ENCODE measurements at regions not wholly inside any gene's neighbourhood (a gene's known extent, or its start where the extent isn't known, plus 50 kb on each side); places are given as distances from the start of the nearest gene placed in this dataset.

- intact Hi-C loops (cut with DNase I; ENCODE audit: low total_unique reads), result no loop called here
- Histone ChIP-seq H3K27ac (no peak overlapping the region), H3K4me1 (no peaks in the 10 kb centered on the region), H3K4me3 (no peak overlapping the region), H3K36me3 (no peaks in the 10 kb centered on the region), H3K27me3 (no peaks in the 10 kb centered on the region), H3K9me3 (peaks cover 0 to 9% of the 10 kb centered on the region in 2 donors)
- TF ChIP-seq POLR2AphosphoS5 (IDR thresholded peaks at IDR 0.05), result no peak
- no peak for TF ChIP-seq CTCF (IDR thresholded peaks at IDR 0.05)
- TF ChIP-seq POLR2A (IDR thresholded peaks at IDR 0.05), result no peak
- DNase-seq (ENCODE audit: low spot score in 2 of 2), result no peak
Observed at GRCh38 chr5:2898661-2899060, 147.2 kb upstream of the IRX2 start.

GRCh38 chr5:2897276-2897961 lies 145.9 kb upstream of the IRX2 start:
- intact Hi-C loops (cut with DNase I; ENCODE audit: low total_unique reads), result no loop called here
- peaks cover 0 to 9% of the 10 kb centered on the region in 2 donors for H3K9me3 ChIP-seq
- DNase-seq (ENCODE audit: low spot score in 2 of 2), result no peak
- TF ChIP-seq CTCF (IDR thresholded peaks at IDR 0.05) (no peak), POLR2AphosphoS5 (IDR thresholded peaks at IDR 0.05) (no peak), POLR2A (IDR thresholded peaks at IDR 0.05) (no peak)
- no peaks in the 10 kb centered on the region for H3K27me3 ChIP-seq
- no peak overlapping the region for H3K4me3 ChIP-seq
- H3K36me3 ChIP-seq, result no peaks in the 10 kb centered on the region
- H3K4me1 ChIP-seq, result no peaks in the 10 kb centered on the region
- no peak overlapping the region for H3K27ac ChIP-seq

DNA sequence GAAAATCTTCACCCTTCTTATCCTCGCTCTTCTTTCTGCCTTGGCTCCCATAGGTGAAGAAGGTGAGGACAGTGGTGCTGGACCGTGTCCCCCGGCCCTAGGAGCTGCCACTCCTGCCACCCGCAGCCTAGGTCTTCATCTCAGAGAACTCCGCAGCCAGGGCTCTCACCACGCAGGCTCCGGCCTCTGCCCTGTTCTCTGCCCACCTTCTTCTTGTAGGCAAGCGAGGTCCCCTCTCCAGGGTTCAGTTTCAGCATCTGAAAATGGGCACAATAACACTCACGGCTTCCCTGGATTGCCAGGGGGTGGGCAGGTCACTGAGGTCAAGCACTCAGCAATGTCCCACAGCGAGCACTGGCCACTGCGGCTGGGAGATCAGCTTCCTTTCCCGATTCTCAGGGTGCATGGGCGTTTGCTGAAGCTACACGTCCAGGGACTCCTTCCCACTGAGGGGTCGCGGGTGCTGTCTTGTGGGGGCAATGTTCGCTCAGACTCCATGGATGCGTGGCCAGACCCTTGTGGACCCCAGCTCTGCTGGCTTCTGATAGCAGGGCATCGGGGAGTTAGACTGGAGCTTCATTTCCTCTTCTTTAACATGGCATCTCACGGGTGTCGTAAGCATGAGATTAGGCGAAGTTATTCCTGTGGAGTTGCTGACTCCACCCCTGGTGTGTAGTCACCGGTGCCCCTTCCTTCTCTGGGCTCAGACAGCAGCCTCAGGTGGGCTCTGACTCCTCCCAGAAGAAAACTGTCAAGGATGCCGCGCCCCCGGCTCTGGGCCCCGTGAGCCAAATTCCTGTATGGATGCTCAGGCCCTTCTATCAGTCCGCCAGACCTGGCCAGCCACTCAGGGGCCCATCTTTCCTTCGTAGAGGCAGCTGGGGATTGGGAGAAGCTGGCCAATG lies 145.1 kb upstream of the IRX2 start:
- Histone ChIP-seq H3K4me3 (no peak overlapping the region), H3K27me3 (no peaks in the 10 kb centered on the region), H3K27ac (no peak overlapping the region), H3K9me3 (peaks cover 0 to 9% of the 10 kb centered on the region in 2 donors), H3K36me3 (no peaks in the 10 kb centered on the region), H3K4me1 (no peaks in the 10 kb centered on the region)
- no peak for DNase-seq (ENCODE audit: low spot score in 2 of 2)
- TF ChIP-seq POLR2A (IDR thresholded peaks at IDR 0.05), result no peak
- no peak for TF ChIP-seq CTCF (IDR thresholded peaks at IDR 0.05)
- TF ChIP-seq POLR2AphosphoS5 (IDR thresholded peaks at IDR 0.05), result no peak
- intact Hi-C loops (cut with DNase I; ENCODE audit: low total_unique reads), result no loop called here

DNA sequence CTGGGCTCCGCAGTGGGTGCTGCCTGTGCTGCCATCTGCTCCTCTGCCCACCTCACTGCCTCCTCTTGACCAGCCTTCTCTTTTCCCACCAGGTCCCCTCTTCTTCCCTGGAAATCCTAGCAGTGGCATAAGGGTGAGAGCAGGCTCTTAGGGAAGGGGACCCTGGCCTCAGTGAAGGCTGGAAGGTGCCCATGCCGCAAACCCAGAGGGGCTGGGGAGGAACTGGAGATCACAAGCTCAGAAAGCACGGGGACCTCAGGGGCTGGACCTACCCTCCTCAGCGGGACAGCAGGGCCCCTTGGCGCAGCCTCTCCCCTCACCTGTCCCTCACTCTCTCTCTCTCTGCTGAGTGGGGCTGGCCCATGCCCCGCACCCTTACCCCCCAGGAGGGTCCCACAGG lies 144.4 kb upstream of the IRX2 start:
- Histone ChIP-seq H3K27ac (no peak overlapping the region), H3K9me3 (peaks cover 0 to 6% of the 10 kb centered on the region in 2 donors), H3K27me3 (no peaks in the 10 kb centered on the region), H3K36me3 (no peaks in the 10 kb centered on the region), H3K4me3 (no peak overlapping the region), H3K4me1 (no peaks in the 10 kb centered on the region)
- DNase-seq (ENCODE audit: low spot score in 2 of 2), result no peak
- no peak for TF ChIP-seq CTCF (IDR thresholded peaks at IDR 0.05)
- no peak for TF ChIP-seq POLR2AphosphoS5 (IDR thresholded peaks at IDR 0.05)
- TF ChIP-seq POLR2A (IDR thresholded peaks at IDR 0.05), result no peak
- intact Hi-C loops (cut with DNase I; ENCODE audit: low total_unique reads), result no loop called here

DNA sequence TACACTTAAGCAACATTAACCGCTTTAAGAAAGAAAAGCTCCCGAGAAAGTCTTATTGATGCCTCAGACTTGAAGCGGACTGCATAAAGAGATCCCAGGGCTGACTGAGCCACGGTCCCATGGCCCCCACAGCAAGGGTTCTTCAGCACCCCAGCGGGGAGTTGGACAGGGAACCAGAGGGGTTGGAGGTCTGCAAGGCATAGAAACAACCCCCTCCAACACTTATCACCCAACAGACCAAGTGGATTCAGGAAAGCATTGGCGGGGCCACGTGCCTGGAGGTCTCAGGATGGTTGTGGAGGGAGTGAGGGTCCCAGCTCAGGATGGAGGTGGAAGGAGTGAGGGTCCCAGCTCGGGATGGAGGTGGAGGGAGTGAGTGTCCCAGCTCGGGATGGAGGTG lies 143.7 kb upstream of the IRX2 start:
- intact Hi-C loops (cut with DNase I; ENCODE audit: low total_unique reads), result no loop called here
- H3K9me3 ChIP-seq, result no peaks in the 10 kb centered on the region
- H3K4me1 ChIP-seq, result no peaks in the 10 kb centered on the region
- TF ChIP-seq POLR2AphosphoS5 (IDR thresholded peaks at IDR 0.05), result no peak
- TF ChIP-seq POLR2A (IDR thresholded peaks at IDR 0.05), result no peak
- TF ChIP-seq CTCF (IDR thresholded peaks at IDR 0.05), result no peak
- H3K27ac ChIP-seq, result no peak overlapping the region
- no peak for DNase-seq (ENCODE audit: low spot score in 2 of 2)
- H3K4me3 ChIP-seq, result no peak overlapping the region
- H3K36me3 ChIP-seq, result no peaks in the 10 kb centered on the region
- H3K27me3 ChIP-seq, result no peaks in the 10 kb centered on the region

All from breast epithelium (tissue), 4 donors.